NB4 (cell line): ENCODE measurements at regions not wholly inside any gene's neighbourhood (a gene's known extent, or its start where the extent isn't known, plus 50 kb on each side); places are given as distances from the start of the nearest gene placed in this dataset.

Experiments
- MAX ChIP-seq: IDR thresholded peaks from 2 replicates; pipeline ENCODE4 v1.6.1; 2011; ENCODE audit warnings: low read depth, low read length
- POLR2A ChIP-seq: IDR thresholded peaks from 2 replicates; pipeline ENCODE4 v1.6.1; 2011; ENCODE audit warnings: mild to moderate bottlenecking; ENCODE audit not compliant: insufficient read length; ENCODE audit errors: extremely low read depth
- TF ChIP-seq, protein P1 (sequence below): IDR thresholded peaks from one replicate; pipeline ENCODE4 v1.5.1; 2012; ENCODE audit warnings: low read depth, low read length

DNA sequence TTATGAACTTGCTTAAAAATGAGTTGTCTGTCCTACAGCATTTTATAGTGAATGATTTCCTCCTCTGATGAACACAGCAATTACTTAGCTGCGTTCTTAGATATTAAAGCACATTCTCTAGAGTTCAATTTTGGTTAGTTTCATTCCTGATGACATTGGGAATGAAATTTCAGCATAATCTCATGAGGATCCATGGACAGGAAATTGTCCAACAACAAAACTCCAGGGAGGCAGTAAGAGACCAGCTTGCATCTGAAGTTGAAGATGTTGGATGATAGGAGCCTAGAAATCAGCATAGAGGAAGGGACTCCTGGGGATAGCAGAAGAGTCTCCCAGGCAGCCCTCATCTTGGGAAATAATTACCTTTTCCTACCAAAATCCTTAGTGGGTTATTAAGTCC, 128.7 kb upstream of the RAP1B start:
- TF ChIP-seq MAX (no peak), POLR2A (no peak)
- TF ChIP-seq, protein P1, sequence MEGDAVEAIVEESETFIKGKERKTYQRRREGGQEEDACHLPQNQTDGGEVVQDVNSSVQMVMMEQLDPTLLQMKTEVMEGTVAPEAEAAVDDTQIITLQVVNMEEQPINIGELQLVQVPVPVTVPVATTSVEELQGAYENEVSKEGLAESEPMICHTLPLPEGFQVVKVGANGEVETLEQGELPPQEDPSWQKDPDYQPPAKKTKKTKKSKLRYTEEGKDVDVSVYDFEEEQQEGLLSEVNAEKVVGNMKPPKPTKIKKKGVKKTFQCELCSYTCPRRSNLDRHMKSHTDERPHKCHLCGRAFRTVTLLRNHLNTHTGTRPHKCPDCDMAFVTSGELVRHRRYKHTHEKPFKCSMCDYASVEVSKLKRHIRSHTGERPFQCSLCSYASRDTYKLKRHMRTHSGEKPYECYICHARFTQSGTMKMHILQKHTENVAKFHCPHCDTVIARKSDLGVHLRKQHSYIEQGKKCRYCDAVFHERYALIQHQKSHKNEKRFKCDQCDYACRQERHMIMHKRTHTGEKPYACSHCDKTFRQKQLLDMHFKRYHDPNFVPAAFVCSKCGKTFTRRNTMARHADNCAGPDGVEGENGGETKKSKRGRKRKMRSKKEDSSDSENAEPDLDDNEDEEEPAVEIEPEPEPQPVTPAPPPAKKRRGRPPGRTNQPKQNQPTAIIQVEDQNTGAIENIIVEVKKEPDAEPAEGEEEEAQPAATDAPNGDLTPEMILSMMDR: no peak
